Kidney epithelial cell (primary cell): ENCODE measurements at regions not wholly inside any gene's neighbourhood (a gene's known extent, or its start where the extent isn't known, plus 50 kb on each side); places are given as distances from the start of the nearest gene placed in this dataset.

ENCODE experiments used
- DNase-seq: peaks from one replicate; pipeline ENCODE4 v3.0.0-alpha.2; 2010; ENCODE audit warnings: low read depth
- H3K27me3 ChIP-seq: 2 replicates; pipeline ENCODE4 v1.6.0; 2011; ENCODE audit warnings: low read length; ENCODE audit not compliant: control insufficient read depth, insufficient read depth
- H3K36me3 ChIP-seq: 2 replicates; pipeline ENCODE4 v1.5.1; 2011; ENCODE audit warnings: low read length; ENCODE audit not compliant: control insufficient read depth, insufficient read depth
- H3K4me3 ChIP-seq: 2 replicates; pipeline ENCODE4 v1.5.1; 2011; ENCODE audit warnings: low read depth, mild to moderate bottlenecking, control low read depth, low read length
- TF ChIP-seq, protein P1 (sequence below): IDR thresholded peaks from 2 replicates; pipeline ENCODE4 v1.5.1; 2011; ENCODE audit warnings: mild to moderate bottlenecking, moderate library complexity, low read length, control low read depth, inconsistent platforms; ENCODE audit not compliant: insufficient read depth, poor library complexity, severe bottlenecking

DNA sequence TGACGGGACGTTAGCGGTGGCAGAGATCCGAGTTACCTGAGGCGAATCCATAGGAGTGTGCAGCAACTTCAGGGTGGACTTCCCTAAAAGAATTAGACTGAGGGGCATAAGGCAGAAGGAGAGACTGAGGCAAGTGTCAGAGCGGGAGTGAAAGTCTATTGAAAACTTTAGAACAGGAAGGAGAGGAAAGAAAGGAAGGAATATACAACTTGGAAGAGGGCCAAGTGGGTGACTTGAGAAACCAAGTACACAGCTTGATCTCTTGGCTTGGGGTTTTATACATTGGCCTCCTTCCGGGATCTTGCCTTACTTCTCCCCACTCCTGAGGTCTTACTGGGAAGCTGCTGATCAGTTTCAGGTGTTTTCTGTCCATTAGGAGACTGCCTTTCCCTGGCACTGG is 84.9 kb downstream of the SNX18 start:
- Histone ChIP-seq H3K4me3 (no peak overlapping the region), H3K36me3 (no peaks in the 10 kb centered on the region), H3K27me3 (no peaks in the 10 kb centered on the region)
- DNase-seq: no peak
- TF ChIP-seq, protein P1, sequence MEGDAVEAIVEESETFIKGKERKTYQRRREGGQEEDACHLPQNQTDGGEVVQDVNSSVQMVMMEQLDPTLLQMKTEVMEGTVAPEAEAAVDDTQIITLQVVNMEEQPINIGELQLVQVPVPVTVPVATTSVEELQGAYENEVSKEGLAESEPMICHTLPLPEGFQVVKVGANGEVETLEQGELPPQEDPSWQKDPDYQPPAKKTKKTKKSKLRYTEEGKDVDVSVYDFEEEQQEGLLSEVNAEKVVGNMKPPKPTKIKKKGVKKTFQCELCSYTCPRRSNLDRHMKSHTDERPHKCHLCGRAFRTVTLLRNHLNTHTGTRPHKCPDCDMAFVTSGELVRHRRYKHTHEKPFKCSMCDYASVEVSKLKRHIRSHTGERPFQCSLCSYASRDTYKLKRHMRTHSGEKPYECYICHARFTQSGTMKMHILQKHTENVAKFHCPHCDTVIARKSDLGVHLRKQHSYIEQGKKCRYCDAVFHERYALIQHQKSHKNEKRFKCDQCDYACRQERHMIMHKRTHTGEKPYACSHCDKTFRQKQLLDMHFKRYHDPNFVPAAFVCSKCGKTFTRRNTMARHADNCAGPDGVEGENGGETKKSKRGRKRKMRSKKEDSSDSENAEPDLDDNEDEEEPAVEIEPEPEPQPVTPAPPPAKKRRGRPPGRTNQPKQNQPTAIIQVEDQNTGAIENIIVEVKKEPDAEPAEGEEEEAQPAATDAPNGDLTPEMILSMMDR: no peak

DNA sequence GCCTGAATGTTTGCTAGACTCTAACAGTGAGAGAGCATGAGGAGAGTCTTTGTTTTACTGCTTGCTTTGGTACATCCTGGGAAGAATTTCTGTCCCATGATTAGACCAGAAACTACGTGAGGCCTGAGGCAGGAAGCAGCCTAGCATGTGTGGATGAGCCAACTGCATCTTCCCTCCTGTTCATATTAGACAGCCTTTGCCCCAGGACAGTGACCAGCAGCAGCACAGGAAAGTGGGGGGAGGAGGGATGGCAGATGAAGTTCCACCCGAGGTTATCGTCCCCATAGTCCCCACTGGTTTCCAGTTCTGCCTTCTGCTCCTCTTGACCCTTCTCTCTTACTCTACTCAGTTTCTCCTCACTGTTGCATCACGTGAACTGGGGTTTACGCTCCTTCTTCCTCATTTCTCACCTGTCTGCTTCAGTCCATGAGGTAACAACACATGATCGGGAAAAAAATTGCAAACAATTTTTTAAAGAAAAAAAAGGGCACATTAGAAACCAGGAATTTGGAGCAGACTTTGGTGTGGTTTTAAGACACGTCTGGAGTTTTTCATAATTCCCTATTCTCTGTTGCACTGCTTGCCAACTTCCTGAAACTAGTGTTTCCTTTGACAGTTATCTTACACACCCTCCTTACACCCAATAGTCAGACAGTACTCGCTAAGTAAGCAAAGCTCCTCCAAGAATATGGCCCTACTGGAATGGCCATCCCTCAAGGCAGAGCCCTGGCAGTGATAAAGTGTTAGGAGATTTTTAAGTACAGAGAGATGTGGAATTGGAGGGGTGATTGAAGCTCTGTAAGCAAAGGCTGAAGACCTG is 84.1 kb downstream of the SNX18 start:
- TF ChIP-seq, protein P1: no peak
- H3K36me3 ChIP-seq: no peaks in the 10 kb centered on the region
- H3K27me3 ChIP-seq: no peaks in the 10 kb centered on the region
- DNase-seq: no peak
- no peak overlapping the region for H3K4me3 ChIP-seq
